ENCODE measurements at regions not wholly inside any gene's neighbourhood (a gene's known extent, or its start where the extent isn't known, plus 50 kb on each side); places are given as distances from the start of the nearest gene placed in this dataset.

DNA sequence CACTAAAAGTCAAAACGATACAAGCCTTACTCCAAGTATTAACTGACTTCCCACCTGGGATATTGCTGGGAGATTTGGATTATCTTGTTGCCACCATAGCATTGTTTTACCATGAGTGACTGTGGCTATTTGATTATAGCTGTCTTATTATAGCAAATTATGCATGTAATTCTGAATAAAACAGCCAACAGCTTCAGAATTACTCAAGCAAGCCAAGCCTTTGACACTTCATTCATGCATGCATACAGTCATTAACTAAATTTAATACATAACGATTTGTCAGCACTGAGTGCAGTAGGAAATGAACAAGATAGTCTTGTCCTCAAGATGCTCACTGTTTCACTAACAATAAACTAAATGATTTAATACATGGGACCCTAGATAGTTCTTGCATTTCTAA, 133.0 kb upstream of the FRMD6 start:
- H3F3A ChIP-seq (ENCODE audit: insufficient read depth), result no peaks in the 10 kb centered on the region
- no peaks in the 10 kb centered on the region for H3K79me2 ChIP-seq (ENCODE audit: insufficient read depth, low read length)
- H3K9ac ChIP-seq (ENCODE audit: low read length), result no peak overlapping the region
- no peaks in the 10 kb centered on the region for H3K36me3 ChIP-seq (ENCODE audit: low read length)
- H3K9me2 ChIP-seq (replicated peaks; ENCODE audit: insufficient read depth, low read length), result no peaks in the 10 kb centered on the region
- H3K27me3 ChIP-seq (ENCODE audit: low read length), result no peaks in the 10 kb centered on the region
- TF ChIP-seq EZH2phosphoT487 (conservative IDR thresholded peaks at IDR 0.05; ENCODE audit: low read length), result no peak
- TF ChIP-seq, protein P1, sequence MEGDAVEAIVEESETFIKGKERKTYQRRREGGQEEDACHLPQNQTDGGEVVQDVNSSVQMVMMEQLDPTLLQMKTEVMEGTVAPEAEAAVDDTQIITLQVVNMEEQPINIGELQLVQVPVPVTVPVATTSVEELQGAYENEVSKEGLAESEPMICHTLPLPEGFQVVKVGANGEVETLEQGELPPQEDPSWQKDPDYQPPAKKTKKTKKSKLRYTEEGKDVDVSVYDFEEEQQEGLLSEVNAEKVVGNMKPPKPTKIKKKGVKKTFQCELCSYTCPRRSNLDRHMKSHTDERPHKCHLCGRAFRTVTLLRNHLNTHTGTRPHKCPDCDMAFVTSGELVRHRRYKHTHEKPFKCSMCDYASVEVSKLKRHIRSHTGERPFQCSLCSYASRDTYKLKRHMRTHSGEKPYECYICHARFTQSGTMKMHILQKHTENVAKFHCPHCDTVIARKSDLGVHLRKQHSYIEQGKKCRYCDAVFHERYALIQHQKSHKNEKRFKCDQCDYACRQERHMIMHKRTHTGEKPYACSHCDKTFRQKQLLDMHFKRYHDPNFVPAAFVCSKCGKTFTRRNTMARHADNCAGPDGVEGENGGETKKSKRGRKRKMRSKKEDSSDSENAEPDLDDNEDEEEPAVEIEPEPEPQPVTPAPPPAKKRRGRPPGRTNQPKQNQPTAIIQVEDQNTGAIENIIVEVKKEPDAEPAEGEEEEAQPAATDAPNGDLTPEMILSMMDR (IDR thresholded peaks at IDR 0.05; ENCODE audit: insufficient read depth, low read length, poor library complexity, severe bottlenecking), result no peak
- H3K4me3 ChIP-seq (ENCODE audit: insufficient read depth, low read length, poor library complexity, severe bottlenecking), result no peak overlapping the region
- no peak overlapping the region for H2AFZ ChIP-seq (ENCODE audit: low read depth, low read length, severe bottlenecking)
- H3K27ac ChIP-seq (ENCODE audit: low read depth, low read length), result no peak overlapping the region
- H3K4me2 ChIP-seq (ENCODE audit: low read depth, low read length, poor library complexity, severe bottlenecking), result no peak overlapping the region
- H3K9me3 ChIP-seq (ENCODE audit: insufficient read depth, low read length), result no peaks in the 10 kb centered on the region
- no peaks in the 10 kb centered on the region for H4K20me1 ChIP-seq (ENCODE audit: low read depth, low read length)

DNA sequence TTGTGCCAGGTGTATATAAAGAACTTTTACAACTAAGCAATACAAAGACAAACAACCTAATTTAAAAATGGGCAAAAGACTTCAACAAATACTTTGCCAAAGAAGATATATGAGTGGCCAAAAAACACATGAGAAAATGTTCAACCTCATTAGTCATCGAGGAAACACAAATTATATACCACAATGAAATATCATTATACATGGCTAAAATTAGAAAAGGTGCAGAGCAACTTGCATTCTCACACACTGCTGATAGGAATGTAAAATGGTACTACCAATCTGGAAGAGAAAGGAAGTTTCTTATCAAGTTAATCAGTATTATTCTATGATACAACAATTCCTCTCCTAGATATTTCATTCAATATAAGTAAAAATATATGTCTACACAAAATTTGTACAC, 131.6 kb upstream of the FRMD6 start:
- Histone ChIP-seq H3K27ac (ENCODE audit: low read depth, low read length) (no peak overlapping the region), H3K9ac (ENCODE audit: low read length) (no peak overlapping the region), H3K4me3 (ENCODE audit: insufficient read depth, low read length, poor library complexity, severe bottlenecking) (no peak overlapping the region), H3K9me3 (ENCODE audit: insufficient read depth, low read length) (no peaks in the 10 kb centered on the region), H2AFZ (ENCODE audit: low read depth, low read length, severe bottlenecking) (no peak overlapping the region), H4K20me1 (ENCODE audit: low read depth, low read length) (no peaks in the 10 kb centered on the region), H3F3A (ENCODE audit: insufficient read depth) (no peaks in the 10 kb centered on the region), H3K9me2 (replicated peaks; ENCODE audit: insufficient read depth, low read length) (no peaks in the 10 kb centered on the region), H3K27me3 (ENCODE audit: low read length) (no peaks in the 10 kb centered on the region), H3K4me2 (ENCODE audit: low read depth, low read length, poor library complexity, severe bottlenecking) (no peak overlapping the region), H3K36me3 (ENCODE audit: low read length) (no peaks in the 10 kb centered on the region), H3K79me2 (ENCODE audit: insufficient read depth, low read length) (no peaks in the 10 kb centered on the region)
- TF ChIP-seq EZH2phosphoT487 (conservative IDR thresholded peaks at IDR 0.05; ENCODE audit: low read length), result no peak
- TF ChIP-seq, protein P1 (IDR thresholded peaks at IDR 0.05; ENCODE audit: insufficient read depth, low read length, poor library complexity, severe bottlenecking), result no peak

DNA sequence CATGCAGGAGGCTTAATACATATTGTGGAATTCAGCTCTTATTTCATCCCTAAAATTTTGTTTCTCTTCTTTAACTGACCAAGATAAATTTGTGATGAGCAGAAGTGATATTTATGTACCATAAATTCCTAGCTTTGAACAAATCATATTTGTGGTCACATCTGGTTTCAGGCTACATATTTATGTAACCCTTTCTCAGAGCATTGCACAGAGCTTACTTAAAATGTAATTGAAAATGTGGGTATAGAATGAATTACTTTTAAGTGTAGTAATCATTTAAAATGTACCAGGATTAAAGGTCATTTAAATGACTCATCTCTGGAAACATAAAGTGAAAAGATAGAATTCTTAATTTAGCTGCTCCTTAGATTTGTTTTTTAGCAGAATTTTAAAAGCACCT, 129.9 kb upstream of the FRMD6 start:
- no peak overlapping the region for H3K4me3 ChIP-seq (ENCODE audit: insufficient read depth, low read length, poor library complexity, severe bottlenecking)
- H3K27ac ChIP-seq (ENCODE audit: low read depth, low read length), result no peak overlapping the region
- no peaks in the 10 kb centered on the region for H3K9me2 ChIP-seq (replicated peaks; ENCODE audit: insufficient read depth, low read length)
- H3K9ac ChIP-seq (ENCODE audit: low read length), result no peak overlapping the region
- TF ChIP-seq, protein P1 (IDR thresholded peaks at IDR 0.05; ENCODE audit: insufficient read depth, low read length, poor library complexity, severe bottlenecking), result no peak
- TF ChIP-seq EZH2phosphoT487 (conservative IDR thresholded peaks at IDR 0.05; ENCODE audit: low read length), result no peak
- H3K9me3 ChIP-seq (ENCODE audit: insufficient read depth, low read length), result no peaks in the 10 kb centered on the region
- H3K27me3 ChIP-seq (ENCODE audit: low read length), result no peaks in the 10 kb centered on the region
- no peaks in the 10 kb centered on the region for H3K79me2 ChIP-seq (ENCODE audit: insufficient read depth, low read length)
- H3K4me2 ChIP-seq (ENCODE audit: low read depth, low read length, poor library complexity, severe bottlenecking), result no peak overlapping the region
- no peaks in the 10 kb centered on the region for H3F3A ChIP-seq (ENCODE audit: insufficient read depth)
- H3K36me3 ChIP-seq (ENCODE audit: low read length), result no peaks in the 10 kb centered on the region
- H4K20me1 ChIP-seq (ENCODE audit: low read depth, low read length), result no peaks in the 10 kb centered on the region
- no peak overlapping the region for H2AFZ ChIP-seq (ENCODE audit: low read depth, low read length, severe bottlenecking)

DNA sequence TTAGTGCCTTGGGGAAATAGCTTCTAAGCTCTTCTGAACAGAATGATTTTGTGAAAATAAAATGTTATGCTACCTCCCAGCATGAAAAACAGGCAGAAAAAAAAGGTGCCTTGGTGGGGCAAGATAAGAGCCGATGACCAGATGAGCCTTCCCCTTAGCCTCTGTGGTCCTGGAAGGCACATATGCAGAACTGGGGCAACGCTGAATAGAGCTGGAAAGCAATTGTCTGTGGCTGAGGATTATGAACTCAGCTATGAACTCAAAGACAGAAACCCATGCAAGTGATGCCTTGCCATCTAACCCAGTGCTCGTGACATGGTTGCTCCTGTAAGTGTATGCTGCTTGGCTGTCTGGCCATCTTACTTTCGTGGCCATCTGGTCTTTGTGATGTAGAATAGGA, 128.5 kb upstream of the FRMD6 start:
- no peak overlapping the region for H3K9ac ChIP-seq (ENCODE audit: low read length)
- no peak overlapping the region for H2AFZ ChIP-seq (ENCODE audit: low read depth, low read length, severe bottlenecking)
- TF ChIP-seq, protein P1 (IDR thresholded peaks at IDR 0.05; ENCODE audit: insufficient read depth, low read length, poor library complexity, severe bottlenecking), result no peak
- TF ChIP-seq EZH2phosphoT487 (conservative IDR thresholded peaks at IDR 0.05; ENCODE audit: low read length), result no peak
- H3K9me3 ChIP-seq (ENCODE audit: insufficient read depth, low read length), result no peaks in the 10 kb centered on the region
- H3K27ac ChIP-seq (ENCODE audit: low read depth, low read length), result no peak overlapping the region
- no peaks in the 10 kb centered on the region for H4K20me1 ChIP-seq (ENCODE audit: low read depth, low read length)
- no peak overlapping the region for H3K4me3 ChIP-seq (ENCODE audit: insufficient read depth, low read length, poor library complexity, severe bottlenecking)
- no peaks in the 10 kb centered on the region for H3K27me3 ChIP-seq (ENCODE audit: low read length)
- H3K4me2 ChIP-seq (ENCODE audit: low read depth, low read length, poor library complexity, severe bottlenecking), result no peak overlapping the region
- no peaks in the 10 kb centered on the region for H3K36me3 ChIP-seq (ENCODE audit: low read length)
- no peaks in the 10 kb centered on the region for H3F3A ChIP-seq (ENCODE audit: insufficient read depth)
- no peaks in the 10 kb centered on the region for H3K79me2 ChIP-seq (ENCODE audit: insufficient read depth, low read length)
- no peaks in the 10 kb centered on the region for H3K9me2 ChIP-seq (replicated peaks; ENCODE audit: insufficient read depth, low read length)
